ENCODE measurements at regions not wholly inside any gene's neighbourhood (a gene's known extent, or its start where the extent isn't known, plus 50 kb on each side); places are given as distances from the start of the nearest gene placed in this dataset.

DNA sequence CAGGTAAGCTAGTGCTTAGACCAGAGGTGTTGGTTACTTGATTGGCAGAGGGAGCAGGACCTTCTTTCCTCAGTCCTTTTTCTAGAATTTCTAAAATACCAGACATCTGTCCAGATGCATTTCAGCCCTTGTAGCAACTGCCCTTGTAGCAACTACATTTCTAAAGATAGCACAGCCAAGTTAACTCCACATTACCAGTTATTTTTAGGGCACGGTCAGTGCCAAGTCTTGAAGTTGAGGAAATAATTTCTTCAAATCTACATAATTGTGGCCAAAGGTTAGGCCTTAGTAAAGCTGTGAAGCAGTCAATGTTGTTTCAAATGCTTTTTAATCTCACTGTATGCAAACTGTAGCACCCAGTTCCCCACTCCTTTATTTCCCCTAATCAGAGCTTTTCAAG lies 62.9 kb downstream of the MID1IP1 start:
- DNase-seq (ENCODE audit: insufficient read length, low spot score), result no peak
- TF ChIP-seq, protein P1, sequence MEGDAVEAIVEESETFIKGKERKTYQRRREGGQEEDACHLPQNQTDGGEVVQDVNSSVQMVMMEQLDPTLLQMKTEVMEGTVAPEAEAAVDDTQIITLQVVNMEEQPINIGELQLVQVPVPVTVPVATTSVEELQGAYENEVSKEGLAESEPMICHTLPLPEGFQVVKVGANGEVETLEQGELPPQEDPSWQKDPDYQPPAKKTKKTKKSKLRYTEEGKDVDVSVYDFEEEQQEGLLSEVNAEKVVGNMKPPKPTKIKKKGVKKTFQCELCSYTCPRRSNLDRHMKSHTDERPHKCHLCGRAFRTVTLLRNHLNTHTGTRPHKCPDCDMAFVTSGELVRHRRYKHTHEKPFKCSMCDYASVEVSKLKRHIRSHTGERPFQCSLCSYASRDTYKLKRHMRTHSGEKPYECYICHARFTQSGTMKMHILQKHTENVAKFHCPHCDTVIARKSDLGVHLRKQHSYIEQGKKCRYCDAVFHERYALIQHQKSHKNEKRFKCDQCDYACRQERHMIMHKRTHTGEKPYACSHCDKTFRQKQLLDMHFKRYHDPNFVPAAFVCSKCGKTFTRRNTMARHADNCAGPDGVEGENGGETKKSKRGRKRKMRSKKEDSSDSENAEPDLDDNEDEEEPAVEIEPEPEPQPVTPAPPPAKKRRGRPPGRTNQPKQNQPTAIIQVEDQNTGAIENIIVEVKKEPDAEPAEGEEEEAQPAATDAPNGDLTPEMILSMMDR (IDR thresholded peaks at IDR 0.05; ENCODE audit: insufficient read depth, missing control alignments), result no peak
- FAIRE-seq, result no peak

DNA sequence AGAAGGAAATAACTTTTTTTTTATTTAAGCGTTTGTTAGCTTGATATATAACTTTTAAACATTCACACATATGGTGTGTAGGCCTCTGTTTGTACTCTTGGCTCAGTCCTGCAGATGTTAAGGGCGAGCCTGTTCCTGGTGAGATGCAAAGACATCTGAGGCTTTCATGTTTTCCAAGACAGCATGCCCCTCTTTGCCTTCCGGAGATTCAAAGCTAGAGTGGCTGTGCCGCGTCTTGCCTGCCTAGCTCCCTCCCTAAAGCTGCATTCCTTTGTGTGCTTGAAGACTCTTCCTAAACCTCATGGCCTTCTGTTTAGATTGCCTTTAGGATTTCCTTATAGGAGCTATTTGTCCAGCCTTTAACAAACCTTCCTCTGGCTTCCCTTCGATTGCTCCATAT lies 67.1 kb downstream of the MID1IP1 start:
- TF ChIP-seq, protein P1 (IDR thresholded peaks at IDR 0.05; ENCODE audit: insufficient read depth, missing control alignments), result no peak
- DNase-seq (ENCODE audit: insufficient read length, low spot score) (no peak), FAIRE-seq (no peak)

DNA sequence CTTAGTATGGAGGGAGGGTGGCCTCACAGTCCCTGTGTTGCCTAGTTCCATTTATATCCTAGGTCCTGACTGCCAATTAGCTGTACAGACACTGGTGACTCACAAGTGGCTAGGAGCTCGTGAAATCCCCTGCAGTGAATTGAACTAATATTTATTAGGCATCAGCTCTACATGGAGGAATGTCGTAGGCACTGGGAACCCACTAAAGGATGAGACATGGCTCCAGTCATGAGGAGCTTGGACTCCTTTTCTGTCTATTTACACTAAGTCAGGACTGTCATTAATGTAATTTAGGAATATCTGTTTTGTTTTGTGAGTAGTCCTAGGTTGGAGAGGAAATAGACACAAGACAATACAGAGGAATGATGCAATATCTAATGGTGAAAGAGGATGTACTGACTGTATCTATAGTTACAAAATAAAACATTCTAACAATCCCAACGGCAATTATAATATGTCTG lies 67.7 kb downstream of the MID1IP1 start:
- DNase-seq (ENCODE audit: insufficient read length, low spot score) (no peak), FAIRE-seq (no peak)
- TF ChIP-seq, protein P1 (IDR thresholded peaks at IDR 0.05; ENCODE audit: insufficient read depth, missing control alignments), result no peak

DNA sequence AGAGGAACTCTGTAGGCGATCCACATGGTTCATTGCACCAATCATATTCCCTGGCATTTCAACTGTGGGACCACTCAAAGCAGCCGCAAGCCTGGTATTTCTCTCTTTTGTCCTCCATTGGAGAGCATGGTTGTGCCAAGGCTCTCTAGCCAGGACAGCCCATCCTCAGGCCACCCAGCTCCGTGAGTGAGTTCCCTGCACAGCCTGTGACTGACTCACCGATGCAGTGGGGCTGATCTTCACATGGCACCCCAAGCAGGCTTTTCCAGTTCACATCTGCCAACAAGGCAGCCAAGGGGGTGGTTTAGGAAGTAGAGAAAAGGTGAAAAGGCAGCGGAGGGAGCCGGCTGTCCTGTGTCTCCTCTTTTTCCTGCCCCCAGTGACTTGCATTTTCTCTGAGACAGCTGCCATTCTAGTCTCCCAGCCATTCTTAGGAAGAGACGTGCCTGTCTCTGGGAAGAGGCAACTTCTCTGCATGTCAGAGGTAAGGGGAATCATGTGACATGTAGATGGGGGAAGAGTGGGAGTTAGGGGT lies 69.2 kb downstream of the MID1IP1 start:
- DNase-seq (ENCODE audit: insufficient read length, low spot score), result no peak
- no peak for FAIRE-seq
- TF ChIP-seq, protein P1 (IDR thresholded peaks at IDR 0.05; ENCODE audit: insufficient read depth, missing control alignments), result no peak

DNA sequence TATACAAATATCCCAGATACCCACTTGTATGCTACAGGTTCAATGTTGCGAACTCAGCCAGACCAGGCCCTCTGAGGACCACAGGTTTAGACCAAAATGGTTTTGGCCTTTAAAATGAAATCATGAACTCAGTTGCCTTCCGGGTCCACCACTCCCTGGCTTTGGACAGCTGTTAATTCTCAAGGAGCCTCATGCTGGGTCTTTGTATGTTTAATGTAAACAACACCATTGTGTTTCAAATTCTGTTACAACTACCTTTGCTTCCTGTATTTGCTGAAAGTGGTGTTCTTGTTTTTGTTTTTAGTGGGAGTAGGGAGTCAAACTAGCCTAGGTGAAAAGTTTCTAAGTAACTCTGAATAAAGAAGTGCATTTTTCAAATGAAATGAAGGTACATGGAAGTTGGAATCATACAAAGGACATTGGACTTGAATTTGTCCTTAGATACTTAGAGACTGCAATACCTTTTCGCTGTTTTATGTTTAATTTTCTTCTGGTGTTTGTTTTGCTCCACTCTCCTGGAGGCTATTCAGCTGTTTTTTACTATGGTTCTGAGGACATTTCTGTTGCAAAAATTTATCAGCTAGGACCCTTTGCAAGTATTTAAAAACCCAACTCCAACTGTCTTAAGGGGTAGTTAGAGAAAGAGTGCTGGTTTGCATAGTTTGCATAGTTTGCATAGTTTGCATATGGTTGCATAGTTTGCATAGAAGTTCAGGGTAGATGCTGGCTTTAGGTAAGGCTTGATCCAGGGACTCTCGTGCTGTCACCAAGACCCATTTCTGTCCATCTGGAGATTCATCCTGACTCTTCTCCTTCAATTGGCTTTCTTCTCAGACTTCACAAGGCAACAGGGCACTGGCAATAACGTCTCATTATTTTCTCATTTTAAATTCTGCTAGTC lies 70.1 kb downstream of the MID1IP1 start:
- FAIRE-seq, result no peak

DNA sequence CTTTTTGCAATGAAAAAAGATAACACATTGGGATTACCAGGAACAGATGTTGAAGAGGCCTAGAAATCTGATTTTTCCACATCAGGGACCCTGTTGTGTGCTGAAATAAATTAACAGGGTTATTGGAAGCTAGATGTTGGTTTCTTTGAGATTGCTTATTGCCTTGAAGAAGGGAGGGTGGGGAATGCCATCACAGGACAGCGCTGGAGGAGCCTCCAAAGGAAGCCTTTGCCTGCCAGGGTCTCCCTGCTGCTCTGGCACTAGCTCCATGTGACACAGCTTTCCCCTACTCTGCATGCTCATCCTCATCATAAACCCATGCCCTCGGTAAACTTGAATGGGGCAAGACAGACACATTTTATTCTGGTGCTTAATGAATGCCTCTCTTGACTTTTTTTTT lies 76.1 kb downstream of the MID1IP1 start:
- DNase-seq (ENCODE audit: insufficient read length, low spot score) (no peak), FAIRE-seq (no peak)
- TF ChIP-seq, protein P1 (IDR thresholded peaks at IDR 0.05; ENCODE audit: insufficient read depth, missing control alignments), result no peak

More for the DNA sequence above, 70.1 kb downstream of the MID1IP1 start:
- DNase-seq (ENCODE audit: insufficient read length, low spot score), result no peak
- TF ChIP-seq, protein P1 (IDR thresholded peaks at IDR 0.05; ENCODE audit: insufficient read depth, missing control alignments), result no peak
